HG02623 (cell line): ENCODE measurements at regions not wholly inside any gene's neighbourhood (a gene's known extent, or its start where the extent isn't known, plus 50 kb on each side); places are given as distances from the start of the nearest gene placed in this dataset.

Source experiments
- ATAC-seq: cut with Tn5 transposase; IDR thresholded peaks from one replicate; pipeline ENCODE4 v1.9.1; 2021; ENCODE audit warnings: moderate library complexity; ENCODE audit not compliant: unreplicated experiment

DNA sequence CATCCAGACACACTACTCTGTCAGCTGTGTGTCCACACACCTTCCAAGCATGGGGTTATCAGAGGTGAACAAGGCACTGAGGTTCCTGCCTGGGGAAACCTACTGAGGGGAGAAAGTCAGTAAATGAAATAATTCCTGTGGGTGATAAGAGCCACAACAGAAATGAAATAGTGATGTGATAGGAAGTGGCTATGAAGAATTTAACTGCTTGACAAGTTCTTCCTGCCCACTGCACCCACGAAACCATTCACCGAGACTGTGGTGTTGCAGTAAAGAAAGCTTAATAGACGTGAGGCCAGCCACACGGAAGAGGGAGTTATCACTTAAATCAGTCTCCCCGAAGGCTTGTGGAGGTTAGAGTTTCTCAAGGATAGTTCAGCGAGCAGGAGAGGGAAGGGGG lies 353.1 kb downstream of the UQCRFS1 start:
- no peak for ATAC-seq

DNA sequence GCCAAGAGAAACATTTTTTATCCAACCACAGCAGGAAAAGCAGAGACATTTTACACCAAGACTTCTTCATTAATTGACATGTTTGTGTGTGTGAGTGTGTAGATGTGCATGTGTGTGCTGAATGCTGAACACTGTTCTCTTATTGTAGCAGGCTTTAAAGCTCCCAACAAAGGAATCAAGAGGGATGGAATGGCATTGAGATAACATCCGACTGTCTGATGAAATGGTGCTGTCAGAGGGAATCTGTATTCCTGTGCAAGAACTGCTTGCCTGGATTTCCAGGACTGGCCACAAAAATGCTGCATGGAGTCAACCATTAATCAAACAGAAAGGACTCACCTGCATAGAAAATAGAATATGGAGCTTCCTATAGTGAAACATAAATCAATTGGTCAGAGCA lies 354.0 kb downstream of the UQCRFS1 start:
- no peak for ATAC-seq

DNA sequence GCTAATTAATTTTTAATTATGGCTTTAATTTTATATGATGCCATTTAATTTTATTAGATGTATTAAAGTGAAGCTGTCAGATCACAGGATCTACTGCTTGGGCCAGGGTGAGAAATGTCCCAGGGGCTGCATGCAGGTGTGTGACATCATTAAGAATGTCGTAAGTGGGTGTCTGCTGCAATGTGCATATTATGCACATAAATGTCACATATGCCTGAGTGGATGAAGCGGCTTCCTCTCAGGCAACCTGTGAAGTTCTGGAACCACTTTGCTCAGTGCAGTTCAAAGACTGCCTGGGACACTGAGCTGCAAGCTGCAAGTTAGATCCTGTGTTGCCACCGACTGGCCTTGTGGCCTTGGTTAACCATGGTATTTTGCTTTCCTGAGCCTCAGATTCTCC lies 355.0 kb downstream of the UQCRFS1 start:
- no peak for ATAC-seq

DNA sequence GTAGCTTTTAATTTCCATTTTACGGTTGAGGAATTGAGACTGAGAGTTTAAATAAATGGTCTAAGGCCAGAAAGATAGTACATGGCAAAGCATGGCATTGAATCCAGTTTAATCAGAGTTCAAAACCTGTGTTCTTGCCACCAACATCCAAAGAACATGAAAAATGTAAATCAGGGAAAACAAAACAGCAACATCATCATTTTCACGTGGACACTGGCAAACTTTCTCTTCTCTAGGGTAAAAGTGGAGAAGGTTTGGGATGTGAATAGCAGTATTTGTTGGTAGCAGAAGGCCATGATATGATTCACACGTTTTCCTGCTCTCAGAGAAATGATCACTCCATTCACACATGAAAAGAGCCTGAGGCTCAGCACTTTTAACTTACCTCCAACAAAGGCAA lies 357.7 kb downstream of the UQCRFS1 start:
- no peak for ATAC-seq

DNA sequence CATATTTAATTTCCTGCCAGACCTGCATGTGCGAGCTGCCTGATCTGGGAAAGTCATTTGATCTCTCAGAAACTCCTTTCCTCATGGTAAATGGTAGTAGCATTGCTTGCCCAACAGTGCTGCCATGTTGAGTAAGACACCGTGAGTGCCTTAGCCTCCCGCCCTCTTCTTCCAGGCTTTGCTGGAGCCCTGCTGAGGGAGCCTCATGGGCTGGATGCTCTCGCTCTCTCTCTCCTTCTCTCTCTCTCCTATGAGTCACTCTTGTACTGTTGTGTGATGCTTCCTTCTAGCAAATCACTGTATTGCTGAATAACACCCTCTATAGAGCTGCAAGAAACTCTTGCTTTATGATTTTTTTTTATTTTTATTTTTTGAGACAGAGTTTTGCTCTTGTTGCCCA lies 365.5 kb downstream of the UQCRFS1 start:
- ATAC-seq, result no peak

DNA sequence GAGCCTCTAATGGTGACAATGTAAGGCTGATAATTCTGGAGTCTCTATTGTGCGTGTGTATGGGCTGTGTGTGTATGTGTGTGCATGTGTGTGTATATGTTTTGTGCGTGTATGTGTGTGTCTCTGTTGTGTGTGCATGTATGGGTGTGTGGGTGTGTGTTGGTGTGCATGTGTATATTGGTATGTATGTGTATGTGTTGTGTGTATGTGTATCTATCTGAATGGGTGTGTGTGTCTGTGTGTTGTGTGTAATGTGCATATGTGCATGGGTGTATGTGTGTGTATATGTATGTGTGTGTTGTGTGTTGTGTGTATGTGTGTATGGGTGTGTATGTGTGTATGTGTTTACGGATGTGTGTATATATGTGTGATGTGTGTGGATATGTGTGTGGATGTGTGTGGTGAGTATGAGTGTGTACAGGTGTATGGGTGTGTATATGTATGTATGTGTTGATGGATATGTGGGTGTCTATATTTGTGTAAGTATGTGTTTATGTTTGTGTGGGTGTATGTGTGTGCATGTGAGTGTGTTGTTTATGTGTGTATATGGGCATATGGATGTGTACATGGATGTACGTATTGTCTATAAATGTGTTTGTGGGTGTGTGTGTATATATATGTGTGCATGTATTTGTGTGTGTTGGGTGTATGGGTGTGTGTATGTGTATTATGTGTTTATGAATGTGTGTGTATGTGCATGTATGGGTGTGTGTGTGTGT lies 366.7 kb downstream of the UQCRFS1 start:
- no peak for ATAC-seq

DNA sequence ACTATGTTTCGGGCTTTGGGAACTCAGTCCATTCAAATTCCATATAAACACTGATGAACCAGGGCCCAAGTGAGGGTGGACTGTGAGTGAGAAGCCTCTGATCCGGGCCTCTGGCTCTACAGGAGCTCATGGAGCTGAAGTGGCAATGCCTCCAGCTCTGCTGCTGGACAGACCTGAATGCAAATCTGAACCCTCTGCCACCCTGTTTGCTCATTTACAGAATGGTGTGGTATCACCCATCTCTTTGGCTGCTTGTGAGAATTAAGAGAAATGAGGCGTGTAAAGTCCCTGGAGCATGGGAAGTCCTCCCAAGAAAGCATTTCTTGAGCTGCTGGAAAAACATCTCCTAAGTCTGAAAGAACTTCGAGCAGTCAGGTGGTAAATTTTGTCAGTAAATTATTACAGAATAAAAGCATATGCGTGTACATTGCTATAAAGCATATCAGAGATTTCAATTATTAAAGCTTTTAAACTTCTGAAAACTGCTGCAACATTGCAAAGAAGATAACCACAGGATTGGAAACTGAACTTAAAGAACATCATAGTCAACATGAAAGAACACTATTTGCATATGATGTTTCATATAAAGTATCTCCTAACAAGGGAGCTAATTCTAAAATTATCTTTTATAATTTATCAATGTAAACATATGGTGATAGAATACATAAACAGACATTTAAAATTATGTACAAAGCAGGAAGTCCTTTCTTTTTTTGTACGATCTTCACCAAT lies 369.0 kb downstream of the UQCRFS1 start:
- ATAC-seq, result no peak

DNA sequence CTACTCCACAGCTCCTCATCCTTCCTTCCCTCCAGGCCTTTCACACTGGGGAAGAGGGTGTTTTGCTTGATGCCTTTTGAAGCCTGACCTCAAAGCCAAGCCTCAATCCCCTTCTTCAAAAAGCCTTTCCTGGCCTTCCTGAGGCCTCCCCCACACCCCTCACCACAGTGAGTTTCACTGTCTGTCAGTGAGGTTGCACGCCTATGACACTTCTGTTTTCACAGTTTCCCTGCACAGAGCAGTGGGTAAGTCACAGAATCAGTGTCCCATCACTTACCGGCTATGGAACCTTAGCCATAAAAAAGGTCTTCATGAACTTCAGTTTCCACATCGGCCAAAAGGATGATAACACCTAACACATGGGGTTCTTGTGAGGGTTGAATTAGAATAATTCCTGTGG lies 371.4 kb downstream of the UQCRFS1 start:
- no peak for ATAC-seq

DNA sequence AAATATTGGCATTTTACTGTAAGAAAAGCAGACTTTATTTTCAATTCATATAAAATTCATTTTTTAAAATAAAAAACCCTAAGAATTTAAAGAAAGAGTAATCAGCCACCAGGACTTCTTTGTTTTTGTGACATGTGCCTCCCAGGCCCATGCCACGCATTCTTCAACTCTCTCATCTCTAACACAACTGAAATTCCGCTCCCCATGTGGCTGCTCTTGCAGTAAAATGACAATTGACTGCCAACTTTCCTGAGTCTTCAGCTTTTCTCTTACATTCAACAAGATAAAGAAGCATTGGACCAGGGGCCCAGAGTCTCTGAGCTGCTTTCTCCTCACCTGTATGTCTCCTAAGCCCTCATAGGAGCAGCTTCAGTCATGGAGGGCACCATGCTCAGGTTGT lies 372.1 kb downstream of the UQCRFS1 start:
- ATAC-seq, result no peak

DNA sequence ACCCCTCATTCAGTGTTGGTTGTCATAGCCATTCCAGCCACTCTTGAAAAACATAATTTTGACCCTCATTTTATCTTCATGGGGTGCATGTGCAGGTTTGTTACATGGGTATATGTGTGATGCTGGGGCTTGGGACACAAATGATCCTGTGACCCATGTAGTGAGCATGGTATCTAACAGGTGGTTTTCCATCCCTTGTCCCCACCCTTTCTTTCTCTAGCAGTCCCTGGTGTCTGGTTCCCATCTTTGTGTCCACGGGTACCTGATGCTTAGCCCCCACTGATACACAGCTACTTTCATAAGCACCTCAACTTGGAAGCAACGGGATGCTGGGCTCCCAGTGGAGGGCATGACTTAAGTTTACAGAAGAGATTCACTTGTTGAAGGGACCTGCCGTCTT lies 373.5 kb downstream of the UQCRFS1 start:
- no peak for ATAC-seq

DNA sequence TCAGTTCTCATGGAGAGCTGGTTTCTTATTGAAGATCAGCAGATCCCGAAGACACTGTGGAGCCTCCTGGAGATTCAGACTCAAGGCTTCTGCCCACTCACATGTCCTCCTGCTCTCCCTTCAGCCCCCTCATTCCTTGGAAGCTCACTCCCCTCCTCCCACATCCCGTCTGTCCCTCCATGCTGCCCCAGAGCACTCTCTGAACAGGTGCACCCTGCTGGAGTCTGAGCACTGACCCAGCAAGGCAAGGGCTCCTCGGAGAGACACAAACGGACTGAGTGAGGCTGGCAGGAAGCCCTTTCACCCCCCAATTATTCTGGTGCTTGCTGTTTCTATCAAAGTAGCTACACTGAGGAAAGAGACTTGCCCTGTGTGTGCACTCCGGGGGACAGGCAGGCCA lies 374.0 kb downstream of the UQCRFS1 start:
- ATAC-seq, result no peak

DNA sequence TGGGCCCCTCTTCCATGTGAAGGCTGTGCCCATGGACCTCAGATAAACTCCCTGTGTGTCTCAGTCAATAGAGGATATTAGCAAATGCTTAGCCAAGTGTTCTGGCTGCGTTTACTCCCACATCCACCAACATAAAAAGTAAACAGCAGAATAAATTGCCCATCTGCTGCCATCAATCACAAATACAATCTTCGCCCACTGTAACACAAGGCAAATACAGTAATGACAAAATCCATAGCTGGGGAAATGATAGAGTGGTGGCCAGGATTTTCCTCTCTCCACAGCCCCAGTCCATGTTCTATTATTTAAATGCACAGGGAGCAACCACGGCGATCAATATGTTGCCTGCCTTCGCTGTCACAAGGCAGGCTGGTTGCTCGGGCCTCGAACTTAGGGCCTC lies 376.5 kb downstream of the UQCRFS1 start:
- no peak for ATAC-seq

DNA sequence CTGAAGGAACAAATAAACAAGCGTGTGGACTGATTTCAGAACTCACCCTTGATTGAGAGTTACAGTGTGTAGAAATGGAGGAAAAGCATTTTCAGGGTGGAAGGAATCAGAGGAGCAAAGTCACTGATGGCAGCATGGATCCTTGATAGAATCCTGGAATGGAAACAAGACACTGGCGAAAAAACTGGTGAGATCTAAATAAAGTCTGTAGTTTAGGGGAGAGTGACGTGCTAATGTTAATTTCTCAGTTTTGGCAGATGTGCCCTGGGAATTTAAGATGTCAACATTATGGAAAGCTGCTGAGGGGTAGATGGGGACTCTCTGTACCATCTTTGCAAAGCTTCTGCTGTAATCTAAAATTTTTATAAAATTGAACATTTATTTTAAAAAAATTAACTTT lies 378.0 kb downstream of the UQCRFS1 start:
- no peak for ATAC-seq

DNA sequence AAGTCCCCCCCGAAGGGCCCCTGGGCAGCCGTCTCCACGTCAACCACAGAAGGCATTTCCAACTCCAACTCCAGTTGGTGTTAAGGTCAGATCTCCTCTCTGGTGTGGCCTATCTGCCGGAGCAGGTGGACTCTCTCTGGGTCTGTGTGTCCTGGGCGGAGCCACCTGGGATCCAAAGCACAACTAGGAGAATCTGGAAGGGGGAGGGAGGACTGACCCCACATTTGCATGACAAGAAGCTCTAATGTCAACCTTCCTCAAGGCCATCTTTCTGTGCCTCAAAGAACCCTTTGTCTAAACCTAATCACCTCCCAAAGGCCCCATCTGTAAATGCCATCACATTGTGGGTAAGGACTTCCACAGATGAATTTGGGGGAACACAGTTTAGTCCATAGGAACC lies 381.5 kb downstream of the UQCRFS1 start:
- no peak for ATAC-seq

DNA sequence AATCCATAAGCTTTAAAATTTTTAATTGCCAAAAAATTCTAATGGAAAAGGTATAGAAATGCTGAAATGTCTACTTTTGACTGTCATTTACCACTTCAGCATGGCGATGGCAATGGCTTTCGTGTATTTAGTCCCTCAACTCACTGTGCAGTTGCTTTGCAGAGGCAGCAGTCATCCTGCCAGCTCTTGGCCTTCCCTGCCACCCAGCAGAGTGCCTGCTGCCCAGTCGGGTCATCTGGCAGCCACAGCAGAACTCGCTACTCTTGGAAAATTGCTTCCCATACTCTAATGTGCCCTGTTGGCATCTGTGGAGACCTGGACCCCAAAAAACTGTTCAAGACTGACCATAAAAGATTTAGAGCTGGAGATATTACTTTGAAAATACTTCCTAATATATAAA lies 383.2 kb downstream of the UQCRFS1 start:
- no peak for ATAC-seq

DNA sequence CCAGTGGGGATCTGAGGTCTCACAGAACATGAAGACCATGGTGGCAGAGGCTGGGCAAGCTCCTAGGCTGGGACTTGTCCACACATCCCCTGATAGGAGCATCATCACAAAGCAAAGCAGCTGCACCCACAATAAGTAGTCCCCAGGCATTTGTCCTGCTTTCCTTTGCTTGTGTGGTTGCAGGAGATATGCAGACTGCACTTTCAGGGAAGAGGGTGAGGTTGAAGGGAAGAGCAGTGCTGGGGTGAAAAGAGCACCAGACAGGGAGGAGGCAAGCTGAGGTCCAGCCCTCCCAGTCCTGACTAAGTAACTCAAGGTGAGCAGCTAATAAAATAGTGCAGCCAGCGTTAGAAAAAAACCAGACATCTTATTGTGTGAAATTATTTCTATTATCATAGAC lies 383.6 kb downstream of the UQCRFS1 start:
- ATAC-seq, result no peak

DNA sequence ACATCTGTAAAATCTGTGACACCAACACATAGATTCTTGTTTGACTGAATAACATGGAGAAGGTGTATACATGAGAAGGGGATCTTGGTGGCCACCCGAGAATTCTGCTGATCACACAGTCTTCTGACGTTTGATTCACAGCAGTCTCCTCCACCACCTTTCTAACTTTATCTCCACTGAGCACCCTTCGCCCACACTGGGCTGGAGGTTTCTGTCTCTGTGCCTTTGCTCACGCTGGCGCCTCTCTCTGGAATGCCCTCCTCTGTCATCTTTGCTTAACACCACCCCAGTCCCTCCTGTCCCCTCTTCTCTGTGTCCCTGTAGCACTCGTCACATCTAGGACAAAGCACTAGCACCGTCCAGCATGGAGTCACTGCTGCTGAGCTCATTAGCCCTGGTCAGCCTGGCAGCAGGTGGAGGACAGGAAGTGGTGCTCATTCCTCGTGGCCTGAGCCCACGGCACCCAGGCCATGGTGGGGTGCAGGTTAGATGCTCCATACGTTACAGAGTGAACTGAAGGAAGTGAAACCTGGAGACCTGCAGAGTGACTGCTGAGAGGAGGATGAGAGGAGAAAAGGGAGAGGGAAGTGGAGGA lies 384.6 kb downstream of the UQCRFS1 start:
- ATAC-seq, result no peak

DNA sequence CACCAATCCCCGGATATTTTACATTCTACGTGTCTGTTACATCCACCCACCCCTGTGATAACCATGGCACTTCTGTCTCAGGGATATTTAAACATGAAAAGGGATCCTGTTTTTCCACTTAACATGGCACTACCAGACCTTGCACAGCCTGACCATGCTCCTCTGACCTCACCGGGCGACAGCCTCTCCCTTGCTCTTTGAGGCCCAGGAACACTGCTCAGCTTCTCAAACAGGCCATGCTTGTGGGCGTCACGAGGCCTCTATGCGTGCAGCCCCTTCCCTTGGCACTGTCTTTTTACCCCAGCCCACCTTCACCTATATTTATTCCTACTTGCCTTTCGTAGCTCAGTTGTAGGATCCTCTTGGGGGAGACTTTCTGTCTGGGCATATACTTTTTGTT lies 385.6 kb downstream of the UQCRFS1 start:
- no peak for ATAC-seq

DNA sequence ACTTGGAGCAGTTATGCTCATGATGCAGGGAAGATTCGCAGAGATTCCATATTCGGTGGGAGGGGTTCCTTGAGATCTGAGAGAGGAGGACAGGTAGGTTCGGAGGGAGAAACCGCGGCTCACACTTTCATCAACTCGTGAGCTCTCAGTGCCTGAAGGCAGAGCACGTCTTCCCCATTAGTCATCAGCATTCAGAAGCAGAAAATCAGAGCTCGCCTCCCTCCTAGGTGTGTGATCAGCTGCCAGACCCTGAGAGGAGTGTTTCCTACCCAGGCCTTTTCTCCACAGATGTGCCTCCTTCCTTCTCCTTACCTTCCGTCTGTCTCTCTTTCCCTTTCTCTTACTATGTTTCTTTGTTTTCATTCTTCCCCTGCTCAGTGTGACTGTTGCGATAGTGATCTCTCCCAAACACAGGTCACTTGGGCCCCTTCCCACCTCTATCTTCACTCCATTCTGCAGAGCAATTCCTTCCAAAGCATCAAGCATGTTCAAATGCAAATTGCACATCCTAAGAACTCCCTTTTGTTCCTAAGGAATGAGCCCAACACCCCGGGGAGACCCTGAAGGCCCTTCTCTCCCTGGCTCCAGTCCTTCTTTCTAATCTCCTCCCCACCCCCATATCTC lies 389.5 kb downstream of the UQCRFS1 start:
- no peak for ATAC-seq

DNA sequence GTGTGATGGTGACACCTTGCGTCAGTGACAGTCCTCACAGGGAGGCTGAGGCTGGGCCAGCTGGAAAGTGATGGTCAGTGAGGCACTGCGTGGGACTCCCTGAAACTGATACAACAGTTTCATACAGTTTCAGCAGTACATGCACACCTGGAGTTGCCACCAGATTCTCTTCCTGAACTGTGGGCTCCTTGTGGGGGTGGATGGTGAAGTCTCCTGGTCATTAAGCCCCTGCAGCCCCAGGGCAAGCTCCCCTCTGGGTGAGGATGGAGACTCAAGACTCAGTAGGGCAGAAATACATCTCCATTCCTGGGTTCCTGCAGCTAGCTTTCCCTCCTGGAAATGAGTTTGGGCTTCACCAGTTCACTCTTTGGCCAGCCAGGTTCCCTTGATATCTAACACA lies 392.7 kb downstream of the UQCRFS1 start:
- ATAC-seq, result no peak

DNA sequence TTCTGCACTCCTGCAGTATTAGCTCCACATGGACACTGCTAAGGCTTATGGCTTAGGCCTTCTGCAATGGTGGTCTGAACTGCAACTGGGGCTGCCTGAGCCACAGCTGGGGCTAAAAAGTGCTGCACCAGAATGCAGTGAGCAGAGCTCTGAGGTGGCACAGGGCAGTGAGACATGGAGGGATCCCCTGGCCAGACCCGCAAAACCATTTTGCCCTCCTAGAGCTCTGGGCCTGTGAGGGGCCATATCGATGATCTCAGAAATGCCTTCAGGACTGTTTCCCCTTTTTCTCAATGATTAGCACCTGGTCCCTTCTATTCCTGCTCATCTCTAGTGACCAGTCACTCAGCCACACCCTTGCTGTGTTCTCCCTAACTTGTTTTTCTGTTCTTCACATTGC lies 397.7 kb downstream of the UQCRFS1 start:
- no peak for ATAC-seq

DNA sequence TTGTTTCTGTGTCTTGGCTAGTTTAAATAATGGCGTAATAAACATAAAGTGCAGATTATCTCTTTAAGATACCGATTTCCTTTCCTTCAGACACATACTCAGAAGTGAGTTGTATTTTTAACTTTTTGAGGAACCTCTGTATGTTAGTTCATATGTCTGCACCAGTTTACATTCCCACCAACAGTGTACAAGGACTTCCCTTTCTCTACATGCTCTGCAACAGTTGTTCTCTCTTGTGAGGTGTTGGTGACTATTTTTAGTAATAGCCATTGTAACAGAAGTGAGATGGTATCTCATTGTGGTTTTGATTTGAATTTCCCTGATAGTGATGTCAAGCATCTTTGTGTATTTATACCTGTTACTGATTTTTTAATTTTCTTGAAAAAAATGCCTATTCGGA lies 418.6 kb downstream of the UQCRFS1 start:
- no peak for ATAC-seq
